ENCODE measurements at regions not wholly inside any gene's neighbourhood (a gene's known extent, or its start where the extent isn't known, plus 50 kb on each side); places are given as distances from the start of the nearest gene placed in this dataset.

GRCh38 chr6:165845493-165845892 is 182.5 kb upstream of the PDE10A start (continued):
- TF ChIP-seq CREB1 (CRISPR knock-in tag; IDR thresholded peaks at IDR 0.05; ENCODE audit: low read depth): no peak
- no peak for TF ChIP-seq REST (IDR thresholded peaks at IDR 0.05; ENCODE audit: unreplicated experiment)
- TF ChIP-seq STAT1 (IDR thresholded peaks at IDR 0.05; ENCODE audit: unreplicated experiment): no peak
- TF ChIP-seq ETS1 (IDR thresholded peaks at IDR 0.05): no peak
- TF ChIP-seq CTCF (conservative IDR thresholded peaks at IDR 0.05; ENCODE audit: low read depth in 2 of 2): no peak
- no peak for TF ChIP-seq EZH2 (IDR thresholded peaks at IDR 0.05; ENCODE audit: low read depth, unreplicated experiment)
- TF ChIP-seq NANOG (IDR thresholded peaks at IDR 0.05; ENCODE audit: borderline replicate concordance): no peak
- no peak for TF ChIP-seq ZNF331 (CRISPR knock-in tag; IDR thresholded peaks at IDR 0.05; ENCODE audit: low read depth)

- Histone ChIP-seq H3K9me2 (ENCODE audit: insufficient read depth) (no peaks in the 10 kb centered on the region), H3K36me3 (ENCODE audit: insufficient read depth) (no peaks in the 10 kb centered on the region), H3K27ac (ENCODE audit: low read depth) (no peak overlapping the region), H2AFZ (no peak overlapping the region), H3K4me3 (no peak overlapping the region), H3K27me3 (ENCODE audit: insufficient read depth) (no peaks in the 10 kb centered on the region), H3K79me2 (replicated peaks; ENCODE audit: insufficient read depth) (no peaks in the 10 kb centered on the region), H3K4me2 (no peak overlapping the region), H3F3A (replicated peaks; ENCODE audit: low read depth) (no peaks in the 10 kb centered on the region), H3K4me1 (ENCODE audit: insufficient read depth) (peaks cover 59% of the 10 kb centered on the region), H4K20me1 (replicated peaks; ENCODE audit: insufficient read depth) (no peaks in the 10 kb centered on the region)
- no peak overlapping the region for H3K4me3 Mint-ChIP-seq
- TF ChIP-seq STAT1 (IDR thresholded peaks at IDR 0.05; ENCODE audit: unreplicated experiment) (no peak), EZH2 (IDR thresholded peaks at IDR 0.05; ENCODE audit: low read depth, unreplicated experiment) (no peak), NANOG (IDR thresholded peaks at IDR 0.05; ENCODE audit: borderline replicate concordance) (no peak), REST (IDR thresholded peaks at IDR 0.05; ENCODE audit: unreplicated experiment) (no peak), JUNB (IDR thresholded peaks at IDR 0.05; ENCODE audit: unreplicated experiment) (no peak)
- H3K27ac Mint-ChIP-seq: no peak overlapping the region; the same call in 1 of the 2 replicates
- no peaks in the 10 kb centered on the region for H3K36me3 Mint-ChIP-seq (ENCODE audit: low read depth)
- no peaks in the 10 kb centered on the region for H3K9me3 Mint-ChIP-seq
- DNase-seq (ENCODE audit: low spot score) (no peak), ATAC-seq (no peak)
- H3K27me3 Mint-ChIP-seq (ENCODE audit: insufficient read depth, low read depth, poor library complexity): peaks cover 3% of the 10 kb centered on the region
- H3K4me1 Mint-ChIP-seq: peaks cover 67% of the 10 kb centered on the region
Observed at GRCh38 chr6:165844801-165845364, 181.8 kb upstream of the PDE10A start.

All from GM23338 (cell line).